Astrocyte (in vitro differentiated cells and primary cell): ENCODE measurements at regions not wholly inside any gene's neighbourhood (a gene's known extent, or its start where the extent isn't known, plus 50 kb on each side); places are given as distances from the start of the nearest gene placed in this dataset.

Experiments
- CTCF ChIP-seq: IDR thresholded peaks from 2 replicates; pipeline ENCODE4 v1.5.1; 2011; ENCODE audit warnings: low read depth, mild to moderate bottlenecking, inconsistent platforms, low read length, moderate library complexity; ENCODE audit not compliant: insufficient read depth
- EZH2 ChIP-seq: IDR thresholded peaks from 2 replicates; pipeline ENCODE4 v1.6.1; 2012; ENCODE audit warnings: mild to moderate bottlenecking, low read length, inconsistent platforms; ENCODE audit not compliant: insufficient read depth

GRCh38 chr15:92820236-92821021 is 79.7 kb upstream of the CHD2 start:
- TF ChIP-seq CTCF (no peak), EZH2 (no peak)
